ENCODE measurements at regions not wholly inside any gene's neighbourhood (a gene's known extent, or its start where the extent isn't known, plus 50 kb on each side); places are given as distances from the start of the nearest gene placed in this dataset.
A peak's percentile ranks its signal among the peaks of the same experiment; 100 is the strongest.

GRCh38 chr20:61120595-61121515, 131.2 kb upstream of the CDH4 start:
- ATAC-seq (ENCODE audit: insufficient read depth, low FRiP score) (no peak), DNase-seq (peak; percentile 48 to 79 (median 65))
- Histone ChIP-seq H3K4me1 (ENCODE audit: control insufficient read depth in 5 of 5, insufficient read depth in 5 of 5, low read length in 5 of 5) (peaks cover 0 to 16% (median 0%) of the 10 kb centered on the region in 5 donors), H3K27me3 (ENCODE audit: control insufficient read depth in 3 of 3, insufficient read depth in 3 of 3, low read length in 2 of 3) (no peaks in the 10 kb centered on the region), H3K9ac (ENCODE audit: insufficient read depth in 1 of 2, low read length in 2 of 2) (no peak overlapping the region), H3K4me3 (no peak overlapping the region), H3K9me3 (ENCODE audit: control insufficient read depth in 4 of 4, insufficient read depth in 3 of 4, low read length in 3 of 4) (peaks cover 0 to 2% (median 0%) of the 10 kb centered on the region in 4 donors), H3K27ac (ENCODE audit: low read depth in 1 of 2, low read length in 1 of 2) (no peak overlapping the region), H3K36me3 (ENCODE audit: control insufficient read depth in 4 of 4, insufficient read depth in 4 of 4, low read length in 4 of 4) (no peaks in the 10 kb centered on the region)
- 47 to 49% methylated on average over 17 of the region's 17 CpGs for WGBS, 2 donors
- TF ChIP-seq CTCF (IDR thresholded peaks at IDR 0.05; ENCODE audit: control extremely low read depth, extremely low read depth), result no peak

GRCh38 chr20:61121661-61122060, 130.4 kb upstream of the CDH4 start:
- TF ChIP-seq CTCF (IDR thresholded peaks at IDR 0.05; ENCODE audit: control extremely low read depth, extremely low read depth), result no peak
- Histone ChIP-seq H3K27ac (ENCODE audit: low read depth in 1 of 2, low read length in 1 of 2) (no peak overlapping the region), H3K27me3 (ENCODE audit: control insufficient read depth in 3 of 3, insufficient read depth in 3 of 3, low read length in 2 of 3) (no peaks in the 10 kb centered on the region), H3K9ac (ENCODE audit: insufficient read depth in 1 of 2, low read length in 2 of 2) (no peak overlapping the region), H3K9me3 (ENCODE audit: control insufficient read depth in 4 of 4, insufficient read depth in 3 of 4, low read length in 3 of 4) (peaks cover 0 to 2% (median 0%) of the 10 kb centered on the region in 4 donors), H3K36me3 (ENCODE audit: control insufficient read depth in 4 of 4, insufficient read depth in 4 of 4, low read length in 4 of 4) (no peaks in the 10 kb centered on the region), H3K4me1 (ENCODE audit: control insufficient read depth in 5 of 5, insufficient read depth in 5 of 5, low read length in 5 of 5) (peaks cover 0 to 16% (median 0%) of the 10 kb centered on the region in 5 donors), H3K4me3 (no peak overlapping the region)
- 90 to 95% methylated on average over 8 of the region's 8 CpGs for WGBS, 2 donors
- ATAC-seq (ENCODE audit: insufficient read depth, low FRiP score) (no peak), DNase-seq (no peak)

GRCh38 chr20:61123286-61123685, 128.8 kb upstream of the CDH4 start:
- WGBS, 2 donors, result 86 to 91% methylated on average over 7 of the region's 7 CpGs
- Histone ChIP-seq H3K4me3 (no peak overlapping the region), H3K27me3 (ENCODE audit: control insufficient read depth in 3 of 3, insufficient read depth in 3 of 3, low read length in 2 of 3) (no peaks in the 10 kb centered on the region), H3K36me3 (ENCODE audit: control insufficient read depth in 4 of 4, insufficient read depth in 4 of 4, low read length in 4 of 4) (no peaks in the 10 kb centered on the region), H3K27ac (ENCODE audit: low read depth in 1 of 2, low read length in 1 of 2) (no peak overlapping the region), H3K9ac (ENCODE audit: insufficient read depth in 1 of 2, low read length in 2 of 2) (no peak overlapping the region), H3K4me1 (ENCODE audit: control insufficient read depth in 5 of 5, insufficient read depth in 5 of 5, low read length in 5 of 5) (peaks cover 0 to 16% (median 0%) of the 10 kb centered on the region in 5 donors), H3K9me3 (ENCODE audit: control insufficient read depth in 4 of 4, insufficient read depth in 3 of 4, low read length in 3 of 4) (peaks cover 0 to 2% (median 0%) of the 10 kb centered on the region in 4 donors)
- TF ChIP-seq CTCF (IDR thresholded peaks at IDR 0.05; ENCODE audit: control extremely low read depth, extremely low read depth), result no peak
- DNase-seq (no peak), ATAC-seq (ENCODE audit: insufficient read depth, low FRiP score) (no peak)

Measured in lung (tissue), 11 donors.